GM21528 (cell line): ENCODE measurements at regions not wholly inside any gene's neighbourhood (a gene's known extent, or its start where the extent isn't known, plus 50 kb on each side); places are given as distances from the start of the nearest gene placed in this dataset.
A peak's percentile ranks its signal among the peaks of the same experiment; 100 is the strongest.

ENCODE experiments used
- ATAC-seq: cut with Tn5 transposase; IDR thresholded peaks from one replicate; pipeline ENCODE4 v1.9.1; 2021; ENCODE audit warnings: mild to moderate bottlenecking, moderate library complexity; ENCODE audit not compliant: unreplicated experiment, low FRiP score

GRCh38 chr12:92034858-92035401, 110.7 kb downstream of the BTG1 start:
- ATAC-seq: peak; percentile 77

- ATAC-seq: no peak
These were observed 111.6 kb downstream of the BTG1 start for GRCh38 chr12:92034083-92034482.

DNA sequence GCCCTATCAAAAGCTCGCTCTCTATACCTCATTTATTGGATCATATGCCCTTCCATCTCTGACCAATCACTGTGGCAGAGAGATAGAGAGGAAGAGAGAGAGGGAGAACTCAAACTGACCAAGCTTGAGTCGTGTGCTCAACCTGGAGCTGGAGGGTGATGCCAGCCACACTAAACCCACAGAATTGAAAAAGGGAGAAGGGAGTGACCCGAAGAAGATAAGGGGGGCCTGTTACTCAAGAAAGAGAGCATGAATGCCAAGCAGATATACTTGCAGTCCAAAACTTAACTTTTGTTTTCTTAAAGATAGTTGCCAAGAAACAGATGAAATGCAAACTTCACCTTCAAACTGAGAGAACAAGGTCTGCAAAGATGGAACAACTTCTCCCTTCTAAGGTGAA, 112.7 kb downstream of the BTG1 start:
- no peak for ATAC-seq

DNA sequence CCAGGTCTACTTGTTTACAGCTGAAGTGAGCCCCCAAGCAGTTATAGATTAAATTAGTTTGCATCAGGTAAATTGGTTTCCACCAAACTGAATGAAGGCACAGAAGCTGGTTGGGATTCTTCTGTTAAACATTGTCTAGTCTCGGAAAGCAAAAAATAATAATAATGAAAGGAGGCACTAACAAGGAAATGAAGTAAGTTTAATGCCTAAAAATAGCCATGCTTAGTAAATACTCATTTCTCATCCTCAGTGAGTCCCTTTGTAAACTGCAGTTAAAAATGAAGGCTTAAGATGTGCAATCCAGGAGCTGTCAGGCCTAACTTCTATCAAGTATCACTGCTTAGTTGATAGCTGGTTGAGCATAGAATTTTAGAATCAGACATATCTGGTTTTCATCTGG, 113.5 kb downstream of the BTG1 start:
- ATAC-seq: no peak

GRCh38 chr12:92030618-92031017, 115.0 kb downstream of the BTG1 start:
- peak; percentile 57 for ATAC-seq

DNA sequence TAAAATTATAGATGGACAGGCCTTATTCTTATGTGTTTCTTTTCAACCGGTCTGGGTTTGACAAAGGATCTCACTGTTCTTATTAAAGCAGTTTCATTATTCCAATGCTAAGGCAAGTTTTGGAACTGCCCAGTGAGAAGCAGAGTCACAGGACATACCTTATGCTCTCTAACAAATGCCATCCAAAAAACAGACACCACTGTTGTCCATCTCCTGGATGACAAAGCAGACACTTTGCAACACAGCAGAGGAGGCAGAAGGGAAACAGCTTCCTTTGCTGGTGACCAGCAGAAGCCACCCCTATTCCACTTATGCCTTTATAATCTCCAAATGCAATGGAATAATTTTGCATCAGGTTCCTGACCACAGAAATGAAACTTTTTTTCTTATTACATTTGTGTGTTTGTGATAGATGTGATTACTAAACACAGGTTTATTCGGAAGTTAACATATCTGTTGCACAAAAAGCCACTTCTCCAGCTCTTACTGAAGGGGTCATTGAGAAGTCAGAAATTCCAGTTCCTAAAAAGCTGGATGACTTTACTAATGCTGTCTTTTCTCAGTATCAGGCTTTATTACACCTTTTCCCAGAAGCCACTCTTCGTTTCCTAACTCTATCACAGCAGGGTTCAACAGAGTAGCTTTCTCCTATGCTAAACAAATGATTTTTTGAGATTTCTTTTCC, 115.6 kb downstream of the BTG1 start:
- no peak for ATAC-seq

- ATAC-seq: no peak
These were observed 116.5 kb downstream of the BTG1 start for GRCh38 chr12:92029136-92029535.

DNA sequence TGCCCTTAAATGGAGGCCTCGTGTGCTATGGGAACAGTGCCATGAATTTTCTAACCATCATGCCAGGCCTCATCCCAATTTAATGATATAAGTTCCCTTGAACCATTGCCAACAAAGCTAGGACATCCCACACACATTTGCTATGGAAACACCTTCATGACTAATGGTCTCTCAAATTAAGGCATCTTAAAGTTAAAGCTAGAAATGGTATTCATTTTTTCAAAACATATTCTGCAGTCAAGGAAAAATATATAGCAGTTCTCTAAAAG, 117.3 kb downstream of the BTG1 start:
- no peak for ATAC-seq

- no peak for ATAC-seq
These were observed 117.8 kb downstream of the BTG1 start for GRCh38 chr12:92027701-92028440.

GRCh38 chr12:92027243-92027642, 118.4 kb downstream of the BTG1 start:
- ATAC-seq: no peak

- ATAC-seq: no peak
These were observed 120.0 kb downstream of the BTG1 start for GRCh38 chr12:92025462-92026207.

- ATAC-seq: no peak
These were observed 123.6 kb downstream of the BTG1 start for GRCh38 chr12:92022093-92022492.

GRCh38 chr12:92021666-92022035, 124.0 kb downstream of the BTG1 start:
- ATAC-seq: no peak

GRCh38 chr12:92020983-92021665, 124.5 kb downstream of the BTG1 start:
- no peak for ATAC-seq

DNA sequence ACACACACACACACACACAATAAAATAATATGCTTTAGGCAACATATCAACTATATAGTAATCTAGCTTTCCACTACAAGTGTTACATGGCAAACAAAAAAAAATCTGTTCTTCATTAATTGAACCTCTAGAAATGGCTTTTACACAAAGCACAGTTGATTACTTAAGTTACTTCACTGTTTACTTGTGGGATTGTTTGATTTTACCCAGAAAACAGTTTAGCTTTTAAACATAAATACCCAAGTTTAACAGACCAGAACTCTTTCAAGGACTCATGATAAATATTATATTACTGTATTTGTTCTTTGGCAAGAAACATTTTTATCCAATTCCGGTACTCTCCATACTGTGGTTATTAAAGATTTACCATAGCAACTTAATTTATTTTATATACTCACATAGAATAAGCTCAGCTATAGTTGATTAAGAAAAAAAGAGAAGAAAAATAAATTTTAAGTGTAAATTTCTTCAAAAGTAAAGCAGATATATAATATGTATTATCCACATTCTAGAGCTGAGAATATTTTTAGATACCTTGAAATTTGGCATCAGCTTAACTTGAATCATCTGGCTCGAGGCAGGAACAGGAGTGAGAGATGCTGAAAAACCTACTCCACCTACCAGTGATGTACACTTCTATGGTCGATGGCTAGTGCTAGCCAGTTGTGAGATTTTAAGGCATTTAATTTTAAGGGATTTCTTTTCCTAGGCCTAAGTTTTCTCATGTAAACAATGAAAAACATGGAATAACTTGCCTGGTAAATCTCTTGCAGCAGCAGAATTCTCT, 126.0 kb downstream of the BTG1 start:
- ATAC-seq: no peak

DNA sequence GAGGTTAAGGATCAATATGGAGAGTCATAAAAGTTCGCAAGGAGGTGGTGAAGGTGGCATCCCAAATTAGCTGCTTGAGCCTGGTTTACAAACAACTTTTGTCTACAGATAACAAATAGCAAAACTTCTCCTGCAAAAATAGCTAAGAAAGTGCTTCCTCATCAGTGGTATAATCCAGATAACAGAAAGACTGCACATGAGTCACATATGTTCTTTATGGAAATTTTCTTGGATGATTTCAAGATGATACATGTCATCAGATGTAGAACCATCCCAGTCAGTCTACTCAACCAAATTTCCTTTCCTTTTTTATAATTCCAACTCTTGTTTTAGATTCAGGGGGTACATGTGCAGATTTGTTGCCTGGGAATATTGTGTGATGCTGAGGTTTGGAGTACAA, 133.0 kb downstream of the BTG1 start:
- no peak for ATAC-seq

- ATAC-seq: no peak
These were observed 134.6 kb downstream of the BTG1 start for GRCh38 chr12:92010853-92011701.

- no peak for ATAC-seq
These were observed 135.3 kb downstream of the BTG1 start for GRCh38 chr12:92010368-92010767.

- ATAC-seq: no peak
These were observed 137.3 kb downstream of the BTG1 start for GRCh38 chr12:92008345-92008744.
